NCI-H1092 treated with DMSO at 0.1 percent for 48 hours (cell line): ENCODE measurements at regions not wholly inside any gene's neighbourhood (a gene's known extent, or its start where the extent isn't known, plus 50 kb on each side); places are given as distances from the start of the nearest gene placed in this dataset.
"Not testable (repeated sequence)": the region's sequence is repeated elsewhere in the genome, so short reads cannot be mapped to it uniquely, and the experiment has no call there.

ENCODE experiments used
- DNase-seq: peaks from one replicate; lab custom pipeline; 2025; lab: John Stamatoyannopoulos, UW

DNA sequence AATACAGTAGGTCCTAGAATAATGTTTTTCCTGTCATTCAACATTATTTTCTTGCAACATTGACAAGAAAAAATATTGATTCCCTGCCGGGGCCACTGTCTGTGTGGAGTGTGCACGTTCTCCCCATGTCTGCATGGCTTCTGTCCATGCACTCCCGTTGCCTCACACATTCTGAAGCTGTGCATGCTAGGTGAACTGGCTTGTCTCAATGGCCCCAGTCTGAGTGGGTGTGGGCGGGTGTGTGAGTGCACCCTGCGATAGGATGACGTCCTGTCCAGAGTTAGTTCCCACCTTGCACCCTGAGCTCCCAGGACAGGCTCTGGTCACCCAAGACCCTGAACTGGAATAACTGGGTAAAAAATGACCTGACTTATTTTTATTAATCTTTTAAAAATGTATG is 186.1 kb downstream of the CAND1 start:
- DNase-seq: no peak

DNA sequence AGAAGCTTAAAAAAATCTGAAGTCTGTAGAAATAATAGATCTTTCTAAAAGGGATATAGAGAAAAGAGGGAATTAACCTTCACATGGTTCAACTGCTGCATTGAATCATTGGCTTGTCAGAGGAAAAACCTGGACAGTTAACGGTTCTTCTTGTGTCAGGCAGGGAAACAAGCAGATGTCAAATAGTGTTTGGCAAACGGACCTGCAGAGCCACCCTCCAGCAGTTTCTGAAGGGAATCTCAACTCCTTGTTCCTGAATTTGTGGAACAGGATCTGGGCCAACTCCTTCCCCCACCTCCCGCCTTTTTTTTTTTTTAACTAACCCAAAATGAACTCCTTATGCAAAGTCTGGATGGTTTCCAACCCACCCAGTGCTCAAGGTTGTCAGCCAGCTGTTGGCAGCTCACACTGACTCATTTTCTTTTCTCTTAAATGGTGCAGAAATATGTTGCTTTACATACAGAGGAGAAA is 187.3 kb downstream of the CAND1 start:
- DNase-seq: peak; percentile 54

DNA sequence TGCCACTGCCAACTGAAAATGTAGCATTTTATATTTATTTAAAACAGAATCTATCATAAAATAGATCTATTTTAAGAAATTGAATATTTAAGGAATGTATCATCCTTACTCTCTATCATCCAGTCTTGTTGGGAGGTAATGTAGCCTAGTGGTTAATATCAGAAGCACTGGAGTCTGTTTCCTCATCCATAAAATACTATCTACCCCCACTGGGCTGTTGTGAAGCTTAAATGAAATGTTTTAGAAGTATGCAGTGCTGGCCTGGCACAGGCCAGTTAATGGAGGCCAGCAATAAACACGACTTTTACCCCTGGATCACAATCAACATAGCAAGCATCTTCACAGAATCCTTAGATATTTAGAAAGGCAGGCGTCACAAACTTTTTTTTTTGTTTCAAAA is 188.0 kb downstream of the CAND1 start:
- DNase-seq: no peak

DNA sequence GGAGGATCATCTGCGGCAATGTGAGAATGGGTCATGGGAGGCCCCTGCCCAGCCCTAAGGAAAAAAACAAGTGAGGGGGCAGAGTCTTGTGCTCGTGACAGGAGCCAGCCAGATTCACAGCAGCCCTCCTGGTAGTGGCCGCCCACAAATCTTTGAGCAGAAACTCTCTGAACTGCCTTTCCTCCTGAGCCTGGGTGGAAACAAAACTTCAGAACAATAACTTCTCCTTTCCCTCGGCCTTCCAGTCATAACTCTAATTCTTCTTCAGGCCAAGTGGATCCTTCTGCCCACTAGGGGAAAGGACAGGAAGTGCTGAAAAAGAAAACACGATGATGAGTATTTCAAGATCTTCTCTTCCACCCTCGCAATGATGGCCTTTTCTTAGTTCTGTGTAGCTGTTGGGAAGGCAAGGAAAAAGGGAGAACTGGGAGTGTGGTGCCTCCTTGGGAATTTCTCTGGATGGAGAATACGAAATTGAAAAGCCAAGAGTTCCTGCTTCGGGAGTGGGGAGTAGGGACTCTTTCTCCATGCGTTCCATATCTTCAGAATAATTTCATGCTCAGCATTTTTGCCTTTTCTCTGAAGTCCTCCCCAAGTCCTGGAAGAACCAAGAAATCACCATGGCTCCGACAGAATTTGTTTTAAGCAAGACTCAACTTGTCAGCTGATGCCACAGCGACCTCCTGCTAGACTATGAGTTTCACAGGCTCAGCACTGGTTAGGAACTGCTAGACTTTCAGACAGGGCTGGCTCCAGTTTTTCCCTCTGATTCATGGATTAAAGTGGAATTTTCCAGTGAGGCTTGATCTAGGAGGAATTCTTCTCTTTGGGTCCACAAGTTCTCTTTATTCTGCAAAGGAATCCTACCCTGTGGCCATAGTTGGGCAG is 188.9 kb downstream of the CAND1 start:
- DNase-seq: no peak

DNA sequence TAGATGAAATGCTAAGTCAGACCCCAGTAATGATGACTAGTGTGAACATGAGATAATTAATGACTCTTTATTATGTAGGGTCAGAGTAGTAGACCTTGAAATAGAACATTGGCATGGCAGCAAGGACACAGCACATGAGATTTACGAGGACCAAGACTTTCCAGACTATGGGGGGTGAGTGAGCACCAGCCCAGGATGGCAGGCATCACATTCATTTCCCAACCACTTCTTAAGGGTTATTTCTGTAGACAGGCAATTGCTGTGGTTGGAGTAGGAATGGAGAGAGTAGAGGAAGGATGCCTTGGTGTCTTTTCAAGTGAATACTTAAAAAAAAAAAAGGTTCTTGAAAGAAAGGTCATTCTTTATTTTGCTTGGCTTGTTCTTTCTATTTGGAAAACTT is 189.4 kb upstream of the DYRK2 start:
- no peak for DNase-seq

DNA sequence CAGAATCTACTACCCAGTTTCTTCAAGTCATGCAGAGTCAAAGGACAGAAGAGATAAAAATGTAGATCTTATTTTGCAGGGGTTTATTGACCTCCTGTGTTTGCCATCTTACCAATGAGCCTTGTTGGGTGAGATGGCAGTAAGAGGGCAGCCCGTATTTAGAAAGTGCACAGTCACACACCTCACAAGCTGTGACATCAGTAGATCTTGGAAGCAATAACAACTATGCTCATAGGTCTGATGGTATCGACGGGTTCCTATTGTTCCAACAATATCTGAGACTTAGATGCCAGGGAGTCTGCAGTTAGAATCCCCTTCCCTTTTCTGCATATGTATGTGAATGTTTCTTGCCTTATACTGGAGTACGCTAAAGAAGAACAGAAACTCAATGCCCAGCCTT is 189.0 kb upstream of the DYRK2 start:
- DNase-seq: no peak

DNA sequence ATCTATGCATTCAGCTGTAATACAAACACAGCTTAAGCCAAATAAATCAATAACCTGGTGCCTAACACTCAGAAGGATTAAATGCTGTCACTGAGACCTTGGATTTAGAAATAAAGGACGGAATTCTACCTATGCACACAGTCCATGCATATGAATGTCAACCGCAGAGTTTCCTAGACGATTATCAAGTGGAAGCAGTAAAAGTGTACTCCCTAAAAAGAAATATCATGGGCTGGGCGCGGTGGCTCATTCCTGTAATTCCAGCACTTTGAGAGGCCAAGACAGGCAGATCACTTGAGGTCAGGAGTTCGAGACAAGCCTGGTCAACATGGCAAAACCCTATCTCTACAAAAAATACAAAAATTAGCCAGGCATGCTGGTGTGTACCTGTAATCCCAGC is 188.2 kb upstream of the DYRK2 start:
- no peak for DNase-seq

DNA sequence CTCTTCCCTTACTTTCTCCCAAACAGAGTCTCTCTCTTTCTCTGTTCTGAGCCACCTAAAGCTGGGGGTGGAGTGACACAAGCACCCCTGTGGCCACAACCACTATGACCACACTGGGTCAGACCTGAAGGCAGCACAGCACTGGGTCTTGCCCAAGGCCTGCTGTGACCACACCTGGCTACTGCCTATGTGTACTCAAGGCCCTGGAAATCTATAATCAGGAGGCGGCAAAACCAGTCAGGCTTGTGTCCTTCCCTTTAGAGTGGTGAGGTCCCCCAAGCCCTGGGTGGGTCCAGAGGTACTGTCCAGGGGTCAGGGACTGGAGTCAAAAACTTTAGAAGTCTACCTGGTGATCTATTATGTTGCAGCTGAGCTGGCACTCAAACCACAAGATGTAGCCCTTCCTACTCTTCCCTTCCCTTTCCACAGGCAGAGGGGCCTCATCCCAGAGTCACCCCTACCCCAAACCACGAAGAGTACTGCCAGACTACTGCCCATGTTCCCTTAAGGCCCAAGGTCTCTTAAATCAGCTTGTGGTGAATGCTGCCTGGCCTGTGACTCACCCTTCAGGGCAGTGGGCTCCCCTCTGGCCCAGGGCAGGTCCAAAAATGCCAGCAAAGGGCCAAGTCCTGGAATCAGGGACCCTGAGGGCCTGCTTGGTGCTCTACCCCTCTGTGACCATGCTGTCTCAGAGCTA is 179.8 kb upstream of the DYRK2 start:
- no peak for DNase-seq

DNA sequence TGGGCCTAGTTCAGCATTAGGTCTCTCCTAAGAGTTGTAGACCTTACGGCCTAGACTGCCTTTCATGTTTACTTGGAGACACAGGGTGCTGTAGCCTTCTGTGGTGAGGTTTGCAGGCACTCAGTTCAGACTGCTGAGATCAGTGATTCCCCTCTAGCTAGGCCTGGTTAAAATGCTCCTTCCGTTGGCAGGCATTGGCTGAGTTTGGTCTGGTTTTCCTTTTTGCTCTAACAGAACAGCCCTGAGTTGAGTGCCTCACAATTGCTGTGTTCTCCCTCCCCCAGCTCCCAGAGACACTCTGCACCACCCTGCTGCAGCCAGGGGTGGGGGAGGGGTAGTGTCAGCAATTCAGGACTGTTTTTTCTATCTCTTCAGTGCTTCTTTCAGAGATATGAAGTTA is 178.9 kb upstream of the DYRK2 start:
- no peak for DNase-seq

DNA sequence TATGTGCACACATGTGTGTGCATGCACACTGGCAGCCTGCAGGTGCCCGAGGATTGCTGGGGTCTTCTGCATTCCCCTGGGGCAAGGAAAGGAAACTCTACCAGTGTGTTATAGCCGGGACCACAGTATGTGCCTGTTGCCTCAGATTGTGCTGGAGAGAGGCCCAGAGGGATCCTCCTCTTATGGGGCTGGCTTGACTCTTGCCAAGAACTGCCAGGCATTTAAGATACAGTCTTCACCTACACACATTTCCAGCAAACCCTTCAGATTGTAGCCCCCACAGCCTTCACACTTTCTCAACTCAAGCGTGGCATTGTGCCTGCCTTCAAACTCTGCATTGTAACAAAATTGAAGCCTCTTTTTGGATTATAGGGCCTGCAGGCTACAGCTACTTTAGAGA is 176.7 kb upstream of the DYRK2 start:
- peak; percentile 16 for DNase-seq

DNA sequence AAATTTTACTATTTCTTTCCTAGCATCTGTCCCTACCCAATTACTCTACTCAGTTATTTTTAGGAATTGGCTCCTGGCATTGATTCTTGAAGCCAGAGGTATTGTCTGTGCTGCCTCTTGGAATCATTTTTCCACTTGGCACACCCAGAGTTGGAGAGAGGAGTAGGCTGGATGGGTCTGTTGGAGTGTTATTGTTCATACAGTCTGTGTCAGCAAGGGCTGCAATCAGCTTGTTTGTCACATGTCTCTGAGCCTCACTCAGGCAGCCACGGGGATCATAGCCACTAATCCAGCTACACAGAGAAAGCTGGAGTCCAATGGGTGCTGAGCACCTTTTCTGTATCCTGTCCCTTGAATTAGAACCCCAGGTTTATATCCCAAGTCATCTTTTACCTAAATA is 176.0 kb upstream of the DYRK2 start:
- DNase-seq: peak; percentile 42

DNA sequence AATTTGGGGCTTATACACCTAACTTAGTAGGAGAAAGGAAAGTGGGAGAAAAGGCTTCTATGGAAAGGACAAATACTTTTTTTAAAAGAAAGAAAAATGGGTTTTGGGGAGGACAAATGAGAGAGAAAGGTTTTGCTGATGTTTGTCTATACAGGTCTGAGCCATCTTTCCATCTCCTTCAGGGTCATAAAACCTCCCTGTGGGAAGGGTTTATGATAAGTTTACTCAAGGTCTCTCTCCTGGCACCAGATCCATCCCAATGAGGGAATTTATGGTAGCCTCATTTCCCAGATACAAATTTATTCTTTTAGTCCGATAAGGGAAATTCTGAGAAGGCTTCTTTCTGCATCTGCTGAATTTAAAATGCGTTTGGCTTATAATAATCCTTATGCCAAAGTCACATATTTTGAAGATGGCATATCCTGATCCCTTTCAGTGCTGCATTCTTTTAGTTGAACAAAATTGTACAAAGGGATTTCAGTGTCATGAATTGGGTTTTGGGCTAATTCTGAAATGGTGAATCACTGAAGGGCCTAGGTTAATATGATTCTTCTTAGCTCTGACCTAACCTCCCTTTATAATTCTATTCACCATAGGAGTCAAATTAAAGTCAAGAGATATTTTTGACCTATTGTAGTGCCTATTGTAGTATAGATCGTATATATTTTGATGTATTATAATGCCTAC is 173.5 kb upstream of the DYRK2 start:
- no peak for DNase-seq

DNA sequence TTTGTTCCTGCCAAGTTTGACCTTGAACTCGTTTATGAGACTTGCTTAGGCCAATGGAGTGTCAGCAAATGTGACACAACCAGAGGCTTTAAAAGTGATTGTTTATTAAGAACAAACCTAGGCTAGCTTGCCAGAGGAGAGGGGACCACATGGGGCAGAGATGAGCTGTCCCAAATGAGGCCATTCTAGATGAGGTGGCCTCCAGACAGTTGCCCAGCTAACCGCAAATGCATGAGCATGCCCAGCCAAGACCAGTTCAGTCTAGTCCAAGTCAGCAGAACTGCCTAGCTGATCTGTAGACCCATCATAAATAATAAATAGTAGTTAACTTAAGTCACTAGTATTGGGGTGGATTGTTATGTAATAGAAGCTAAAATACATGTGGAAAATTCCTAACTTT is 172.8 kb upstream of the DYRK2 start:
- DNase-seq: no peak

DNA sequence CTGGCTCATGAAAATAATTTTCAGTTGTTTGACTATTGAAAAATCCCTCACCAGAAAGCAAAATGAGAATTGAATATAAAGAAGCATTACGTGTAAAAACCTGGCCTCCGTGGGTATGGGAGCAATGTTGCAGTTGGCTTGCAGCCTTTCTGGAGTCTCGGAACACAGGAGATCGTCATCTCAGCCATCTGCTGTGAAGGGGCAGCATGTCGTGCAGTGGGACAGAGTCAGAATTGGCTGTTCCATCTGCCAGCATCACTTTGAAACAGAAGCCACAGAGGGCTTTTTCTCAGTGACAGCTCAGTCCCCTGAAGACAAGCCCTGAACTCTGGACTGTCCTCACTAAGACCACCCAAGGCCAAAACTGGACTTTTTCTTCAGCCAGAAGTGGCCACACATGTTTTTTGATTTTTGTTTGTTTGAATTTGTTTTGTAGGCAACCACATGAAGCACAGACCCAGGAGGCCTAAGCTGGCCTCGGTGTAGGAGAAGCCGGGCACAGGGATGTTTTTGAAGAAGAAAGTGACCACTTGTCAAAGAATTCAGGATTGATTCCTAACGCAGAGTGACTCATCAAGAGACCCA is 170.8 kb upstream of the DYRK2 start:
- no peak for DNase-seq

DNA sequence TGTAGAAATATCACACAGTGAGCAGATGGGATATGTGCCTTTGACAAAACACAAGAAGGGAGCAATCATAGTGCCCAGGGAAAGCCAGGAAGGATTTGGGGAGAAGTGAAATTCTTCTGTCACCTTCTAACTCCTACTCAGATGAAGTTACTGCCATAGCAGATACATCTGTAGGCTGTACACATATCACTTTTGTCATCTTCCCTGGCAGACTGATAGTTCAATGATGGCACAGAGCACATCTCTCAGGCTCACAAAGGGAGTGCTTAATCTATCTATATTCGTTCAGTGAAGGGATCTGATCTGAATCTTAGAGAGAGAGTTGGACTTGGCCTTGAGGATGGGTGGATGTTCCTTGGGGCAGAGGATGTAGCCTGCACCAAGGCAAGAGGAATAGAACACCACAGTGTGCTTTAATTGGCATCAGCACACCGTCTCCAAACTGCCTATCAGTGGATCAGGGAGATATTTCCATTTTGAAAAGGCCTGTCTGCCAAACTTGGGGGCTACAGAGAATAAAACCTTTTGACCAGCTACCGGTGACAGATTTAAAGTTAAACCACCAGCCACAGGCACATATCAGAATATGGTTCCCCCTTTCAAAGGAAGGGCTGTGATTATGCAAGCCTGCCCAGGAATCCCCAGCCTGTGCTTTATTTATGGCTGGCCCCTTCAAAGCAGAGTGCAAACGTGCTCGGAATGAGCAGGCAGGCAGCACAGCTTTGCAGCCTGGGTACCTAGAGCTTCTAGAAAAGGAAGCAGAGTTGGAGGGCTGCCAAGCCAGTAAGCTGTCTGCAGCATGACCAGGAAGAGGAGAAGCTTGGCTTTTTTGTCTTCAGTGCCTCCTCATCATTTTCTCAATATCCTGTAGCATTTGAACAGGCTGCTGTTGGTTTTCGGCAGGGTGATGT is 165.5 kb upstream of the DYRK2 start:
- peak; percentile 41 for DNase-seq

DNA sequence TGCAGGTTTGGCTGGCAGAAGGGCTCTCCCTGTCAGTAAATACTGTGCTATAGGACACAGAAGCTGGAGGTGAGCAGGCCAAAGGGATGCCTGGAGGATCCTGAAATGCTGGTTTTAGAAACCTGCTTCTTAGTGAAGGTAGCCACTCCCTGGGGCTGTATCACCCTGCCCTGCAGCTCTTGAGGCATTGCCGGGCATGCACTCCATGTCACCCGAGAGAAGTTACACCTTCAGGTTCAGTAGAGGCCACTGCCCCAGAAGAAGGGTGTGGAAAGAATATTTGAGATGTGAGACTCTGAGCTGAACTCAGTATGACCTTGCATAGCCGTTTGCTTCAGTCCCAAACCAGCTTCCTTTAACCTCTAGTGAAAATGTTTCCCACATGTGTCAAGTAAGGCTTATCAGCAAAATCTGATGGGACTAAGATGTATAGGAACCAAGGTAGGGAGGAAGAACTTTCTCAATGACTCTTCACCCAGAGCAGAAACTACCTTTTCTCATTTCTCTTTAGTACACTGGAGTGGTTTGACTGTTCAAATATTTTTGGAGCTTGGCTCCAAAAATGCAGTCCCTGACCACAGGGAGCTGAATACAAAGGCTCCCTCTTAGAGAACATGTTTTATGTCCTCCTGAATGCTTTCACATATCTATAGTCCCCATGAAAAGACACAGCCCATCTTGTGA is 164.5 kb upstream of the DYRK2 start:
- no peak for DNase-seq

DNA sequence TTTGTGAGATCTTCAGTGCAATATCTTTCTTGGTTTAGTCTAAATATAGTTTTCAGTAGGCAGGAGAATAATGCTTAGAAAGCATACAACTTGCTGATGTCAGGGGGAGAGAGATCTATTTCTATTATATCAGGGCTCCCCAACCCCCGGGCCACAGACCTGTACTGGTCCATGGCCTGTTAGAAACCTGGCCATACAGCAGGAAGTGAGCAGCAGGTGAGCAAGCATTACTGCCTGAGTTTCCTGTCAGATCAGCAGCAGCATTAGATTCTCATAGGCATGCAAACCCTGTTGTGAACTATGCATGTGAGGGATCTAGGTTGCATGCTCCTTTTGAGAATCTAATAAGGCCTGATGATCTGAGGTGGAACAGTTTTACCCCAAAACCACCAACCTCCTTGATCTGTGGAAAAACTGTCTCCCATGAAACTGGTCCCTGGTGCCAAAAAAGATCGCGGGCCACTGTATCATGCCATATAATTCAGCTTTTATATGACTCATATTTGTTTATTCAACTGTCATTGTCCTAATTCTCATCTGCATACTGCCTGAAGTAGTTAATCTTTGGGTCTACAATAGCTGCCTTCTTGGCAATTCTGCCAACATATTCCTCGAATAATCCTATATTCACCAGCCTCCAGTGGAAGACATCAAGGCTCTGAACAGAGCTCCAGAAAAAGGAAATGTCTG is 163.6 kb upstream of the DYRK2 start:
- no peak for DNase-seq

DNA sequence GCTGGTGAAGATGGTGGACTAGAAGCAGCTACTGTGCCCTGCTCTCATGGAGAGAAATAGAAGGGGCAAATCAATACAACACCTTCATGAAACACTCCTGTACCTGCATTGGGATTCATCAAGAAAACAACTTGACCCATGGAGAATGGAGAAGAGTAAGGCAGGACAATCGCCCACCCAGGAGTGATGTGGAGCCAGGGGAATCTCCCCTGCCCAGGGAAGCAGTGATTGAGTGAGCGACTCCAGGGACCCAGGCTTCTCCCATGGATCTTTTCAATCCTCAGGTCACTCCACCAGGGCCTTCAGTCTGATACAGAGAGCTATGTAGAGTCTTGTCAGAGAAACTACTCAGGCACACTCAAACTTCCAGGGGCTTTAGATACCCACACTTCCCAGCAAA is 161.9 kb upstream of the DYRK2 start:
- no peak for DNase-seq

DNA sequence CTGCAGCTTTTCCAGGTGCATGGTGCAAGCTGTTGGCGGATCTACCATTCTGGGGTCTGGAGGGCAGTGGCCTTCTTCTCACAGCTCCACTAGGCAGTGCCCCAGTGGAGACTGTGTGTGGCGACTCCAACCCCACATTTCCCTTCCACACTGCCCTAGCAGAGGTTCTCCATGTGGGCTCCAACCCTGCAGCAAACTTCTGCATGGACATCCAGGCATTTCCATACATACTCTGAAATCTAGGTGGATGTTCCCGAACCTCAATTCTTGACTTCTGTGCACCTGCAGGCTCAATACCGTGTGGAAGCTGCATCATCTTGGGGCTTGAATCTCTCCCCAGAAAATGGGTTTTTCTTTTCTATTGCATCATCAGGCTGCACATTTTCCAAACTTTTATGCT is 160.2 kb upstream of the DYRK2 start:
- DNase-seq: not testable (repeated sequence)

DNA sequence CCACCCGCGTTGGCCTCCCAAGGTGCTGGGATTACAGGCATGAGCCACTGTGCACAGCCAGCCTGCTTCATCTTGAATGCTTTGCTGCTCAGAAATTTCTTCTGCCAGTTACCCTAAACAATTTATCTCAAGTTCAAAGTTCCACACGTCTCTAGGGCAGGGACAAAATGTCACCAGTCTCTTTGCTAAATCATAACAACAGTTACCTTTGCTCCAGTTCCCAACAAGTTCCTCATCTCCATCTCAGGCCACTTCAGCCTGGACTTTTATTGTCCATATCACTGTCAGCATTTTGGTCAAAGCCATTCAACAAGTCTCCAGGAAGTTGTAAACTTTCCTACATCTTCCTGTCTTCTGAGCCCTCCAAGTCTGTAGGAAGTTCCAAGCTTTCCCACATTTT is 159.5 kb upstream of the DYRK2 start:
- DNase-seq: no peak
